ENCODE measurements at regions not wholly inside any gene's neighbourhood (a gene's known extent, or its start where the extent isn't known, plus 50 kb on each side); places are given as distances from the start of the nearest gene placed in this dataset.

DNA sequence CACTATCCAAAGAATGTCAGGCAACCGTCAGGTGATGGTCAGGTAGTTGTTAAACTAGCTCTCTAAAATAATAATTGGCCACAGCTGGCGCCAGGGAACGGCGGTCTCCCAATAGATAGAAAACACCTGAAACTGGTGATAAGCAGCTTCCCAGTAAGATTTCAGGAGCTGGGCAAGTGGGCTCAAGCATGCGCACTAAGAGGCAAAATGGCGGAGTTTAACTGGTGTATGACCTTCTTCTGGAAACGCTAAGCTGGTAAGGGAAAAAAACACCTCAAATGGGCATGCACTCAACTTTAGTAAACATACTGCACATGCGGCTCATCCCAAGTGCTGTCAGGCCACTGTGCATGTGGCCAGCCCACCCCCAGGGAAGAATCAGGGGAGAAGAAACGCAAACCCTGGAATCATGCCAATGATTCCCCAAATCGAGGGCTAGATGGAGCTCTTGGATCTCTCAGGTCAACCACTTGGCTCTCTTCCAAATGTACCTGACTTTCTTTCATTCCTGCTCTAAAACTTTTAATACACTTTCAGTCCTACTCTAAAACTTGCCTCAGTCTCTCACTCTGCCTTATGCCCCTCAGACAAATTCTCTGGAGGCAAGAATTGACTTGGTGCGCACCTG lies 195.0 kb downstream of the ZNF621 start:
- Histone ChIP-seq H3K27me3 (ENCODE audit: insufficient read depth, low read length, poor library complexity, severe bottlenecking) (no peaks in the 10 kb centered on the region), H3K4me2 (ENCODE audit: low read depth, low read length, poor library complexity, severe bottlenecking) (no peak overlapping the region), H3F3A (ENCODE audit: low read depth) (no peaks in the 10 kb centered on the region), H3K9me2 (replicated peaks; ENCODE audit: low read depth, low read length) (no peaks in the 10 kb centered on the region), H4K20me1 (ENCODE audit: insufficient read depth, low read length, poor library complexity, severe bottlenecking) (no peaks in the 10 kb centered on the region), H3K9me3 (ENCODE audit: insufficient read depth, low read depth, low read length) (no peaks in the 10 kb centered on the region), H2AFZ (ENCODE audit: low read length) (no peak overlapping the region), H3K79me2 (ENCODE audit: insufficient read depth, low read length) (no peaks in the 10 kb centered on the region), H3K9ac (ENCODE audit: low read depth, low read length, poor library complexity, severe bottlenecking) (no peak overlapping the region), H3K4me3 (ENCODE audit: low read length, poor library complexity, severe bottlenecking) (no peak overlapping the region), H3K36me3 (ENCODE audit: insufficient read depth, low read length) (no peaks in the 10 kb centered on the region), H3K4me1 (ENCODE audit: insufficient read depth, low read length, poor library complexity, severe bottlenecking) (peaks cover 5% of the 10 kb centered on the region)
- TF ChIP-seq, protein P1, sequence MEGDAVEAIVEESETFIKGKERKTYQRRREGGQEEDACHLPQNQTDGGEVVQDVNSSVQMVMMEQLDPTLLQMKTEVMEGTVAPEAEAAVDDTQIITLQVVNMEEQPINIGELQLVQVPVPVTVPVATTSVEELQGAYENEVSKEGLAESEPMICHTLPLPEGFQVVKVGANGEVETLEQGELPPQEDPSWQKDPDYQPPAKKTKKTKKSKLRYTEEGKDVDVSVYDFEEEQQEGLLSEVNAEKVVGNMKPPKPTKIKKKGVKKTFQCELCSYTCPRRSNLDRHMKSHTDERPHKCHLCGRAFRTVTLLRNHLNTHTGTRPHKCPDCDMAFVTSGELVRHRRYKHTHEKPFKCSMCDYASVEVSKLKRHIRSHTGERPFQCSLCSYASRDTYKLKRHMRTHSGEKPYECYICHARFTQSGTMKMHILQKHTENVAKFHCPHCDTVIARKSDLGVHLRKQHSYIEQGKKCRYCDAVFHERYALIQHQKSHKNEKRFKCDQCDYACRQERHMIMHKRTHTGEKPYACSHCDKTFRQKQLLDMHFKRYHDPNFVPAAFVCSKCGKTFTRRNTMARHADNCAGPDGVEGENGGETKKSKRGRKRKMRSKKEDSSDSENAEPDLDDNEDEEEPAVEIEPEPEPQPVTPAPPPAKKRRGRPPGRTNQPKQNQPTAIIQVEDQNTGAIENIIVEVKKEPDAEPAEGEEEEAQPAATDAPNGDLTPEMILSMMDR (conservative IDR thresholded peaks at IDR 0.05; ENCODE audit: low read length) = no peak
- TF ChIP-seq EZH2phosphoT487 (IDR thresholded peaks at IDR 0.05; ENCODE audit: borderline replicate concordance) = no peak

DNA sequence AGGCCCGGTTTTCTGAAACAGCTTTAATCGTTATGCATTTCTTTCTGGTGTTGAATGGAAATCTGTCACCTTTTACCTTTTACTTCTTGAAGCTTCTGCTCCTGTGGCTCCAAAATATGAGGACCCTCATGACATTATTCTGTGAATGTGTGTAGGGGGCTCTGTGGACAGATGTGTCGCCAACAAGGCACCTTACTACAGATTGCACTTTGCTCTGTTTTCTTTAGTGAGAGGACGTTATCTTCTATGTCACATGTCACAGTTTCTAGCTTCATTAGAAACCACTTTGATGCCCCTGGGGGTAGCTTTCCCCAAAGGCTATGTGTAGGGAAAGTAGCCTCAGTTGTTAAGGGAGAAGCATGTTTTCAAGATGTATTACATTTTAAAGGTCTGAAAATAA lies 195.6 kb downstream of the ZNF621 start:
- Histone ChIP-seq H3K9me2 (replicated peaks; ENCODE audit: low read depth, low read length) (no peaks in the 10 kb centered on the region), H3F3A (ENCODE audit: low read depth) (no peaks in the 10 kb centered on the region), H3K36me3 (ENCODE audit: insufficient read depth, low read length) (no peaks in the 10 kb centered on the region), H3K4me3 (ENCODE audit: low read length, poor library complexity, severe bottlenecking) (no peak overlapping the region), H3K79me2 (ENCODE audit: insufficient read depth, low read length) (no peaks in the 10 kb centered on the region), H2AFZ (ENCODE audit: low read length) (no peak overlapping the region), H3K4me1 (ENCODE audit: insufficient read depth, low read length, poor library complexity, severe bottlenecking) (peaks cover 1% of the 10 kb centered on the region), H3K9ac (ENCODE audit: low read depth, low read length, poor library complexity, severe bottlenecking) (no peak overlapping the region), H4K20me1 (ENCODE audit: insufficient read depth, low read length, poor library complexity, severe bottlenecking) (no peaks in the 10 kb centered on the region), H3K4me2 (ENCODE audit: low read depth, low read length, poor library complexity, severe bottlenecking) (no peak overlapping the region), H3K27me3 (ENCODE audit: insufficient read depth, low read length, poor library complexity, severe bottlenecking) (no peaks in the 10 kb centered on the region), H3K9me3 (ENCODE audit: insufficient read depth, low read depth, low read length) (no peaks in the 10 kb centered on the region)
- no peak for TF ChIP-seq EZH2phosphoT487 (IDR thresholded peaks at IDR 0.05; ENCODE audit: borderline replicate concordance)
- TF ChIP-seq, protein P1 (conservative IDR thresholded peaks at IDR 0.05; ENCODE audit: low read length) = no peak

DNA sequence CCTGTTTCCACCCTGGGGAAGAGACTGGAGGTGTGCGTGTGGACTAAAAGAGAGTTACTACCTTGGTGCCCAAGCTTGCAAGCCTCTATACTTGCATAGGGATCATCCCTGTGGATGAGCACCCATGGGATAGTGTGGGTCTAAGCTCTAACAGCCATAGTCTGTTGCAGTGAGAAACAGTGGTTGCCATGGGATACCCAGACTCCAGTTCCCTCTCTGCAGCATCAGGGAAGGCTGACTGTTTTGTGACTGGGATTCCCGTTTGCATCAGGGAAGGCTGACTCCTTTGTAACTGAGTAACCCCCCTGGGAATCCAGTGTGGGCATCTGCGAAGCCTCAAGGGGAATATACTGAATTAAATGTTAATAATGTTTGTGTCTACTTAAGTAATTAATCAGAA lies 196.1 kb downstream of the ZNF621 start:
- no peaks in the 10 kb centered on the region for H3K79me2 ChIP-seq (ENCODE audit: insufficient read depth, low read length)
- no peaks in the 10 kb centered on the region for H3K9me2 ChIP-seq (replicated peaks; ENCODE audit: low read depth, low read length)
- no peaks in the 10 kb centered on the region for H3K36me3 ChIP-seq (ENCODE audit: insufficient read depth, low read length)
- no peak overlapping the region for H3K4me3 ChIP-seq (ENCODE audit: low read length, poor library complexity, severe bottlenecking)
- H3K4me2 ChIP-seq (ENCODE audit: low read depth, low read length, poor library complexity, severe bottlenecking) = no peak overlapping the region
- no peaks in the 10 kb centered on the region for H3K4me1 ChIP-seq (ENCODE audit: insufficient read depth, low read length, poor library complexity, severe bottlenecking)
- no peak overlapping the region for H3K9ac ChIP-seq (ENCODE audit: low read depth, low read length, poor library complexity, severe bottlenecking)
- no peaks in the 10 kb centered on the region for H4K20me1 ChIP-seq (ENCODE audit: insufficient read depth, low read length, poor library complexity, severe bottlenecking)
- TF ChIP-seq, protein P1 (conservative IDR thresholded peaks at IDR 0.05; ENCODE audit: low read length) = no peak
- no peak for TF ChIP-seq EZH2phosphoT487 (IDR thresholded peaks at IDR 0.05; ENCODE audit: borderline replicate concordance)
- H3F3A ChIP-seq (ENCODE audit: low read depth) = no peaks in the 10 kb centered on the region
- H3K27me3 ChIP-seq (ENCODE audit: insufficient read depth, low read length, poor library complexity, severe bottlenecking) = no peaks in the 10 kb centered on the region
- H2AFZ ChIP-seq (ENCODE audit: low read length) = no peak overlapping the region
- H3K9me3 ChIP-seq (ENCODE audit: insufficient read depth, low read depth, low read length) = no peaks in the 10 kb centered on the region

Measured in Loucy (cell line).